GM12874 (cell line): ENCODE measurements at regions not wholly inside any gene's neighbourhood (a gene's known extent, or its start where the extent isn't known, plus 50 kb on each side); places are given as distances from the start of the nearest gene placed in this dataset.

Source experiments
- CTCF ChIP-seq: IDR thresholded peaks from 2 replicates; pipeline ENCODE4 v1.5.1; 2011; ENCODE audit warnings: low read depth, mild to moderate bottlenecking, control low read depth, low read length, moderate library complexity; ENCODE audit not compliant: insufficient read depth

GRCh38 chr10:4460267-4460666, 365.7 kb upstream of the AKR1E2 start:
- no peak for TF ChIP-seq CTCF

- no peak for TF ChIP-seq CTCF
Measured at GRCh38 chr10:4459531-4459930, 366.5 kb upstream of the AKR1E2 start.

- TF ChIP-seq CTCF, result no peak
Measured at GRCh38 chr10:4457597-4457996, 368.4 kb upstream of the AKR1E2 start.

GRCh38 chr10:4456776-4457175, 369.2 kb upstream of the AKR1E2 start:
- no peak for TF ChIP-seq CTCF

- TF ChIP-seq CTCF, result no peak
Measured at GRCh38 chr10:4456279-4456678, 369.7 kb upstream of the AKR1E2 start.

GRCh38 chr10:4453950-4454349, 372.1 kb upstream of the AKR1E2 start:
- TF ChIP-seq CTCF, result no peak

- no peak for TF ChIP-seq CTCF
Measured at GRCh38 chr10:4453276-4453675, 372.7 kb upstream of the AKR1E2 start.
